ENCODE measurements at regions not wholly inside any gene's neighbourhood (a gene's known extent, or its start where the extent isn't known, plus 50 kb on each side); places are given as distances from the start of the nearest gene placed in this dataset.

- DNase-seq = no peak
These were observed 375.0 kb upstream of the CHRM3 start for GRCh38 chr1:239011382-239011781.

- no peak for DNase-seq
These were observed 377.8 kb upstream of the CHRM3 start for GRCh38 chr1:239008568-239008967.

GRCh38 chr1:239006276-239006675 lies 380.1 kb upstream of the CHRM3 start:
- no peak for DNase-seq

GRCh38 chr1:238999944-239000343 lies 386.4 kb upstream of the CHRM3 start:
- DNase-seq = no peak

GRCh38 chr1:238998577-238998976 lies 387.8 kb upstream of the CHRM3 start:
- no peak for DNase-seq

- peak in 4 of 56 donors; percentile 1 to 5 (median 3) for DNase-seq
These were observed 394.4 kb upstream of the CHRM3 start for GRCh38 chr1:238991765-238992495.

GRCh38 chr1:238985312-238985711 lies 401.1 kb upstream of the CHRM3 start:
- no peak for DNase-seq

- no peak for DNase-seq
These were observed 403.6 kb upstream of the CHRM3 start for GRCh38 chr1:238982736-238983135.

- no peak for DNase-seq
These were observed 404.9 kb upstream of the CHRM3 start for GRCh38 chr1:238981317-238981933.

GRCh38 chr1:238980053-238980452 lies 406.3 kb upstream of the CHRM3 start:
- no peak for DNase-seq

- no peak for DNase-seq
These were observed 421.7 kb upstream of the CHRM3 start for GRCh38 chr1:238964631-238965030.

- no peak for DNase-seq
These were observed 423.4 kb upstream of the CHRM3 start for GRCh38 chr1:238962941-238963340.

- no peak for DNase-seq
These were observed 424.6 kb upstream of the CHRM3 start for GRCh38 chr1:238961790-238962189.

GRCh38 chr1:238960071-238960470 lies 426.3 kb upstream of the CHRM3 start:
- DNase-seq = no peak

- DNase-seq = no peak
These were observed 430.4 kb upstream of the CHRM3 start for GRCh38 chr1:238955934-238956333.

- no peak for DNase-seq
These were observed 431.5 kb upstream of the CHRM3 start for GRCh38 chr1:238954865-238955264.

- no peak for DNase-seq
These were observed 432.8 kb upstream of the CHRM3 start for GRCh38 chr1:238953448-238954010.

GRCh38 chr1:238951809-238952208 lies 434.6 kb upstream of the CHRM3 start:
- DNase-seq = peak in 4 of 56 donors; percentile 2 to 18 (median 4)

- DNase-seq = no peak
These were observed 435.6 kb upstream of the CHRM3 start for GRCh38 chr1:238950784-238951183.

GRCh38 chr1:238950017-238950416 lies 436.4 kb upstream of the CHRM3 start:
- DNase-seq = no peak

- no peak for DNase-seq
These were observed 442.3 kb upstream of the CHRM3 start for GRCh38 chr1:238944028-238944427.

- DNase-seq = no peak
These were observed 458.5 kb upstream of the CHRM3 start for GRCh38 chr1:238927899-238928298.

GRCh38 chr1:238916828-238917227 lies 469.5 kb upstream of the CHRM3 start:
- no peak for DNase-seq
